Epithelial cell of prostate (primary cell): ENCODE measurements at regions not wholly inside any gene's neighbourhood (a gene's known extent, or its start where the extent isn't known, plus 50 kb on each side); places are given as distances from the start of the nearest gene placed in this dataset.

ENCODE experiments used
- DNase-seq: peaks from one replicate; pipeline ENCODE4 v3.0.0-alpha.2; 2011; ENCODE audit warnings: low read depth, low spot score
- H3K27ac ChIP-seq: fragments of 450-650 bp; 2 replicates; pipeline ENCODE4 v1.5.1; 2017; ENCODE audit warnings: mild to moderate bottlenecking

GRCh38 chr2:8620611-8621382, 61.1 kb upstream of the ID2 start:
- DNase-seq: no peak
- no peak overlapping the region for H3K27ac ChIP-seq

DNA sequence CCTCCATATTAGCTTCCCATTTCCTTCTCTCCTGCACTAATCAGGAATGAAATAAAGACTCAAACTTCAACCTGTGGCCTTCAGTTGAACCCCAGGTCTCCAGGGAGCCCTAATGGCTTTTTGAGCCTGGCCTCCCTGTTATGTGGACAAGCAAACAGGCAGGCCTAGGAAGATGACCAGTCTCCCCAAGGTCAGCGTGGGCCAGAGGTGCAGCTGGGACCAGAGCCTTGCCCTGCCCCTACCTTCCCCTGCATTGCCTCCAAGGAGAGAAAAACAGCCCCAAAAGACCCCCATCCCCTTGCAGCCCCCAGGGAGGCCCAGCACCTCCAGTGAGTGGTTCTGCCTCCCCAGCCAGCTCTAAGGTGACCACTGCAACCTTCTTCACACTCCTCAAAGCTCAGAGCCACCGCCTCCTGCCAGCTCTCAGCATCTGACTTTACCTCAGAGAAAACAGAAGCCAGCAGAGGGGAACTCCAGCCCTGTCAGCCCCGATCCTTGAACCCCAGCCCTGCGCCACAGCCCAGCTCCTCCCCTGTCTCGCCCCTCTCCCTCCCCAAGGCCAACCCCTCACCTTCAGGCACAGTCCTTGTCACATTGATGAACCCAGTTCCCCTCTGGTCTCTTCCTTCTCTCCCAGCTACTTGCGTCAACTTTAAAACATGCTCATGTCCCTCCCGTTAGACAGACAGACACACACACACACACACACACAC, 59.5 kb upstream of the ID2 start:
- no peak for DNase-seq
- no peak overlapping the region for H3K27ac ChIP-seq

GRCh38 chr2:8622924-8623465, 58.9 kb upstream of the ID2 start:
- no peak for DNase-seq
- no peak overlapping the region for H3K27ac ChIP-seq

GRCh38 chr2:8623576-8623957, 58.3 kb upstream of the ID2 start:
- DNase-seq: no peak
- H3K27ac ChIP-seq: no peak overlapping the region

- no peak for DNase-seq
- no peak overlapping the region for H3K27ac ChIP-seq
Measured at GRCh38 chr2:8623958-8624591, 57.8 kb upstream of the ID2 start.

DNA sequence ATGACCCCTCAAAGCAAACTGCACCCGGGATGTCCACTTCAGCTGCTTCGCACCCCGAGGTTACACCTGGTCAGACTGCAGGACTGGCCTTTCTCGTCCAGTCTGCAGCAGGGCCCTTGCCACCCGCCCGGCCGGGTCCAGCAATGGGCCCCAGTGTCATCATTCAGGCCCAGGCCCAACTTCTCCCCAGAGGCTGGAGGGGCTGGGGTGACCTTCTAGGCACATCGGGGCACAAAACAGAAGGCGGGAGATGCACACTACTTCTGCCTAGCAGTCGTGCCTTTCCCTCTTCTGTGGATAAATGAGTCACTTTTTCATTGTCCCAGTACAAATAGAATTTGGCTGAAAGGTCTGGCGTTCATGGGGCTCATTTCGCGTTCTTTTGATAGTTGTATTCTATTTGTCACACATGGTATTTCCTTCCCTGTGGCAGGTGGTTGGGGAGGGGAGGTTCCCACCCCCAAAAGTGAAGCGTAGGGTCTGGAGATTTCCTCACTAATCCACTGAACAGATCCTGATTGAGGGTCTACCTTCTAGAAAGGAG, 56.9 kb upstream of the ID2 start:
- DNase-seq: no peak

DNA sequence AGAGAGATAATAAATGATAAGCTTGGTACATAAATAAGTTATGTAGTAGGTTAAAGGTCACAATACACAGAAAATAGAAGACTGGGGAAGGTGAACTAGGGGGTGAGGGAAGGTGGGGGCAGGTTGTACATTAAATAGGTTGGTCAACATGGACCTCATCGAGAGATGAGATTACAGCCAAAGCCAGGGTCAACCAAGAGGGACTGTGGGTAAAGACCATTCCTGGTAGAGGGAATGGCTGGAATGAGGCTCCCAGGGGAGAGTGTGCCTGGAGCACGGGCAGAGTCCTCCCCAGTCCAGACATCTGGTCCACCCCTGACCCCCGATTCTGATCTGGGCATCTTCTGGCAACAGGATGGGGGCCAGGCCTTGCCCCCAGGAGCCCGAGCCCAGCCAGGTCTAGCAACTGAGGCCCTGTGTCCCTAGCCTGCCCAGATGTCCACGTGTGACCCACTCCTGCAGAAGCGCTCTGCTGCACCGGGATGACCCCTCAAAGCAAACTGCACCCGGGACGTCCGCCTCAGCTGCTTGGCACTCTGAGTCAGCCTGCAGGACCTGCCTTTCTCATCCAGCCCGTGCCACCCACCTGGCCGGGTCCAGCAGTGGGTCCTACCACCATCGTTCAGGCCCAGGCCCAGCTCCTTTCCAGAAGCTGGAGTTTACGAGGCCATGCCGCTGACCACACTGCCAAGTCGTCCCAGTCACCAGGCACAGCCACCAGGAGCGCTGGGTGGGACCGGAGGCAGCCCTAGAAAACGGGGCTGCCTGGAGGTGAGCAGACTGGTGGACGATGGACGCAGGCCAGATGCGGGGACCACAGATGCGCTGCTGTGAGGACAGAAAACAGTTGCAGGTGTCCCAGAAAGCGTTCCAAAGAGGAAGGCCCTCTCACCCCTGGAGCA, 56.2 kb upstream of the ID2 start:
- no peak overlapping the region for H3K27ac ChIP-seq

More for the DNA sequence above, 56.9 kb upstream of the ID2 start:
- H3K27ac ChIP-seq: no peak overlapping the region

DNA sequence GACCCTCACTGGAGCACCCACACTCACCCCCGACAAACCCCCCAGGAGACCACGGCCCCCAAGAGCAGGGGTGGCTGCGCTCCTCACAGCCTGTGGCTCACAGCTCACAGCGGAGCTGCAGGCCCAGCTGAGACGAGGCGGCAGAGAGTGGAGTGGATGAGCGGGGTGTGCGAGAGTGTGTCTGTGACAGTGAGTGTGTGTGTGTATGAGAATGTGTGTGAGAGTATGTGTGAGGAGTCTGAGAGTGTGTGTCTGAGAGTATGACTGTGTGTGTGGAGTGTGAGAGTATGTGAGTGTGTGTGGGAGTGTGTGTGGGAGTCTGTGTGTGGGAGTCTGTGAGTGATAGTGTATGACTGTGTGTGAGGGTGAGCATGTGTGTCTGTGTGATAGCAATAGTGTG, 55.3 kb upstream of the ID2 start:
- no peak for DNase-seq

More for the DNA sequence above, 56.2 kb upstream of the ID2 start:
- DNase-seq: no peak

DNA sequence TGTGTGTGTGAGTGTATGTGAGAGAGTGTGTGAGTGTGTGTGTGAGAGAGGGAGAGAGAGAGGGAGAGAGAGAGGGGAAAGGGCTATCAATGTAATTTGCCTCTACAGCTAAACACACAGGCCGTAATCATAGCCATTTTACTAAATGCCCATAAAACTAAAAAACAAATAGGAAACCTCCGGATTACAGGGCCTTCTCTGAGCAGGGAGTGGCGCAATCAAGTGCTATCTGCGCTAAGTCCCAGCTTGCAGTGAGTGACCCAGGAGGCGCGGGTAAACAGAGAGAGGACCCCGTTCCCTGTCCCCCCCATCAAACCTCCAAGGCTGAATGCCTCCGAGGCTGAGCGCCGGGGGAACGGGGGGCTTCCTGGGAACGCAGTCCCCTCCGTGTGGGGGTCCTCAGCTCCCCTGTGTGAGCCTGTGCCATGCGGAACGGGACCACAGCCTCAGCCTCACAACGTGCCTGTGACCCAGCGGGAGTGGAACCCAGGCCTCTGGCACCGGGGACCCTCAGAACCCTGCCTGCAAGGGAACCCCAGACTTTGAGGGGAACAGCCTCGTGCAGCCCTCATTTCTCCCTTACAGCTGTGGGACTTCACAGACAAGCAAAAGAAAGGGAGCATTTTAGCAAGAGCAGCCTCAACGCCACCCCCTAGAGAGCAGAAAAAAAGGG, 54.7 kb upstream of the ID2 start:
- H3K27ac ChIP-seq: no peak overlapping the region
- no peak for DNase-seq

More for the DNA sequence above, 55.3 kb upstream of the ID2 start:
- no peak overlapping the region for H3K27ac ChIP-seq

GRCh38 chr2:8627692-8628085, 54.2 kb upstream of the ID2 start:
- no peak overlapping the region for H3K27ac ChIP-seq
- no peak for DNase-seq

- no peak for DNase-seq
- no peak overlapping the region for H3K27ac ChIP-seq
Measured at GRCh38 chr2:8628179-8628865, 53.5 kb upstream of the ID2 start.

DNA sequence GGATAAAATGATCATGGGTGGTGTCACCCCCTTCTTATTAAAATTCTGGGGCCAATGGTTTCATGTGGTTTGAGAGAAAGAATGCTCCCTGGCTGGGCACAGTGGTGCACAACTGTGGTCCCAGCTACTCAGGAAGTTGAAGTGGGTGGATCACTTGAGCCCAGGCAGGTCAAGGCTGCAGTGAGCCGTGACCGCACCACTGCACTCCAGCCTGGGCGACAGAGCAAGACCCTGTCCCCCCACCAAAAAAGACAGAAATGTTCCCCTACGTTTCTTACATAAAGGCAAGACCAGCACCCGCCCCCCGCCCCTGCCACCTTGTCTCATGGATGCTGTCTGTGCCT, 53.0 kb upstream of the ID2 start:
- no peak for DNase-seq

DNA sequence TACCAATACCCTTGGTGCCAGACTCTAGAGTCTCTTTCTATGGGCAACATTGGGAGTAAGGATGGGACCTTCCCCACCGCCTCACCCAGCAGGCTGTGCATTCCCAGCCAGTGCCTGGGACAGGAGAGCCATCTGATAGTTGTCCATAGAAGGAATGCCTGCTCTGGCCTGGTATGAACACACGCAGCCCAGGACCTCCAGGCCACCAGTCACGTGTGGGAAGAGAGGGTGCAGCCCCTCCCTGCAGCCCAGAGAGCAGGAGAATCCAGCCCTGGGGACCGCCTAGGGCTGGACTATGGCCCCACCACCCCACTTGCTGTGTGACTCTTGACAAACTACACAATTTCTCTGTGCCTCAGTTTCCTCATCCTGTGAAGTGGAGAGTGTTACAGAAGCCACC, 52.5 kb upstream of the ID2 start:
- no peak overlapping the region for H3K27ac ChIP-seq
- no peak for DNase-seq

More for the DNA sequence above, 53.0 kb upstream of the ID2 start:
- H3K27ac ChIP-seq: no peak overlapping the region

GRCh38 chr2:8630676-8631464, 51.0 kb upstream of the ID2 start:
- no peak overlapping the region for H3K27ac ChIP-seq
- DNase-seq: no peak

DNA sequence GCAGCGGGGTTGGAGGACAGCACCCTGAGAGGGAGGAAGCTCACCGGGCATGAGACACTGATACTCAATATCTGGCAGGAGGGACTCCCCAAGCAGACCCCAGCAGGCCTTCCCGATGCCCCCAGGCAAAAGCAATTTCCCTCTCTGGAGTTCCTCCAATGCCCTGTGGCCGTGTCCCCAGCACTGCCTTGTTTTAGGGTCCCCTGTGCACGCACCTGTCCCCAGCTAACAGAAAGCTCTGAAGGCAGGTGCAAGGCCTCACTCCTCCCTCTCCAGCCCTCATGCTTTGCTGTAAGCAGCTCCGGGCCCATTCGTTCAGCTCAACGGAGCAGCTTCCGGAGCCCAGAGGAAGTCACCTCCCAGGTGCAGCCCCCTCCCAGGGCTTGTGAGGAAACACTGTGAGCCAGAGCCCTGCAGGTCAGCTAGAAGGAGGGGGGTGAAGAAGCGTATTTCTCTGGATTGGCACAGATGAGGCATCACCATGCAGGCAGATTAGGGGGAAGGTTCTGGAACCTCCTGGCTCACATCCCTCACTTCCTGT, 50.3 kb upstream of the ID2 start:
- H3K27ac ChIP-seq: no peak overlapping the region
- DNase-seq: no peak
